ENCODE measurements at regions not wholly inside any gene's neighbourhood (a gene's known extent, or its start where the extent isn't known, plus 50 kb on each side); places are given as distances from the start of the nearest gene placed in this dataset.
A peak's percentile ranks its signal among the peaks of the same experiment; 100 is the strongest.
"Not testable (repeated sequence)": the region's sequence is repeated elsewhere in the genome, so short reads cannot be mapped to it uniquely, and the experiment has no call there.

DNA sequence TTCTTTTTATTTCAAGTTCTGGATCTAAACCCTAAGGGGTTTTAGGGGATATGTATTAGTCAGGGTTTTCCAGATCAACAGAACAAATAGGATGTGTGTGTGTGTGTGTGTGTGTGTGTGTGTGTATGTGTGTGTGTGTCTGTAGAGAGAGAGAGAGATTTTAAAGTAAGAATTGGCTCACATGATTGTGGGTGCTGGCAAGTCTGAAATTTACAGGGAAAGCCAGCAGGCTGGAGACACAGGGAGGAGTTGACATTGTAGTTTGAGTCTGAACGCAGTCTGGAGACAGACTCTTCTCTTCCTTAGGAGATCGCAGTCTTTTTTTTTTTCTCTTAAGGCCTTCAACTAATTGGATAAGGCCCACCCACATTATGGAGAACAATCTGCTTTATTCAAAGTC, 428.8 kb upstream of the TBL1XR1 start:
- DNase-seq (ENCODE audit: low read depth), result no peak

DNA sequence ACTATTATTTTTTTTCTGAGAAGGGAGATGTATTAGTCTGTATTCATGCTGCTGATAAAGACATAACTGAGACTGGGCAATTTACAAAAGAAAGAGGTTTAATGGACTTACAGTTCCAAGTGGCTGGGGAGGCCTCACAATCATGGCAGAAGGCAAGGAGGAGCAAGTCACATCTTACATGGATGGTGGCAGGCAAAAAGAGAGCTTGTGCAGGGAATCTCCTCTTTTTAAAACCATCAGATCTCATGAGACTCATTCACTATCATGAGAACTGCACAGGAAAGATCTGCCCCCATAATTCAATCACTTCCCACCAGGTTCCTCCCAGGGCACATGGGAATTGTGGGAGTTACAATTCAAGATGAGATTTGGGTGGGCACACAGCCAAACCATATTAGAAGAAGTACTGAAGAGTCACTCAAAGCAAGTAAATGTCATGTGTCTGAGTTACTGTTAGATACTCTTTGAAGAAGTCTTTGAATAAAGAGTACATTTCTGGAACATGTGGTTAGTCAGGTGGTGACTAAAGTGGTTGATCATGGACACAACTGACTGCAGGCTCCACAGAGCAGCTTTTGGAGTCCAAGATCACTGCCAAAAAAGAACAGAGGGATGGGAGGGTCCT, 430.9 kb upstream of the TBL1XR1 start:
- not testable (repeated sequence) for DNase-seq (ENCODE audit: low read depth)

DNA sequence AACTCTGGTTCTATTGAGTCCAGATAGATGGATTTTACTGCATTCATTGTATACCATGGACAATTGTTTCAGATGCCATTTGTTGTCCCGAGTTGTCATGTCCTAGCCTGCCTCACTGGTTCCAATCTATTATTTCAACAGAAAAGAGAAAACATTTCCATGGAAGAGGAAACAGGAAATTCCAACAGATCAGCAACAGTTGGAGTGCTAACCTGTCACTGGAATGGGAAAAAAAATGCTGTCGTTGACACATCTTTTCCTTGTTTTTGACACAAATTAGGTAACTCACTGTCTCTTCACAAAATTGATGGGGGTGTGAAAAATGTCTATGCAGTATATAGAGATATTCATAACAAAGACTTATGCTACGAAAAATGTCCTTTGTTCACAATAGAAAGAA, 432.0 kb upstream of the TBL1XR1 start:
- DNase-seq (ENCODE audit: low read depth), result no peak

DNA sequence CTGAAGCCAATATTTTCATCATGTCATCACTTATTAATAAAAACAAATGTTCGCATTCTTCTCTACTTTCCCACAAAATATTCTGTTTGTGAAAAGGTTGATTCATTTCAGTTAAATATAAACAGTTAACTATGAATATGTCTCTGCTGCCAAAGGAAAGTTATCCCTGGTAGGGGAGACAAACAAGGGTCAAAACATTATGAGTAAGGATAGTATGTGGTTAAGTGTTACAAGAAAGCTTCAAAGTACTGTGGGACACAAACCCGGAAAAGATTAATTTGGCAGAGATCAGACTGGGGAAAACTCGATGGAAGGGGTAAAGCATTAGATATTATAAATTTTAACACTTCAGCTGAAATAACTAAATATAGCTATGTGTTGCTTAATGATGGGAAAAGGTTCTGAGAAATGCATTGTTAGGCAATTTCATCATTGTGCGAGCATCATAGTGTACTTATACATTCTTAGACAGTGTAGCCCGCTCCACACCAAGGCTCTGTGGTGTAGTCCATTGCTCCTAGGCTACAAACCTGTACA, 436.5 kb upstream of the TBL1XR1 start:
- DNase-seq (ENCODE audit: low read depth), result peak; percentile 51

DNA sequence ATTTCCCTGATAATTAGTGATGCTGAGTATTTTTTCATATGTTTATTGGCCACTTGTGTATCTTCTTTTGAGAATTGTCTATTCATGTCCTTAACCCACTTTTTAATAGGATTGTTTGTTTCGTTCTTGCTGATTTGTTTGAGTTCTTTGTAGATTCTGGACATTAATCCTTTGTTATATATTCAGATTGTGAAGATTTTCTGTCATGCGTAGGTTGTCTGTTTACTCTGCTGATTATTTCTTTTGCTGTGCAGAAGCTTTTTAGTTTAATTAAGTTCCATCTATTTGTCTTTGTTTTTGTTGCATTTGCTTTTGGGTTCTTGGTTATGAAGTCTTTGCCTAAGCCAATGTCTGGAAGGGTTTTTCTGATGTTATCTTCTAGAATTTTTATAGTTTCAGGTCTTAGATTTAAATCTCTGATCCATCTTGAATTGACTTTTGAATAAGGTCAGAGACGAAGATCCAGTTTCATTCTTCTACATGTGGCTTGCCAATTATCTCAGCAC, 438.4 kb upstream of the TBL1XR1 start:
- not testable (repeated sequence) for DNase-seq (ENCODE audit: low read depth)

DNA sequence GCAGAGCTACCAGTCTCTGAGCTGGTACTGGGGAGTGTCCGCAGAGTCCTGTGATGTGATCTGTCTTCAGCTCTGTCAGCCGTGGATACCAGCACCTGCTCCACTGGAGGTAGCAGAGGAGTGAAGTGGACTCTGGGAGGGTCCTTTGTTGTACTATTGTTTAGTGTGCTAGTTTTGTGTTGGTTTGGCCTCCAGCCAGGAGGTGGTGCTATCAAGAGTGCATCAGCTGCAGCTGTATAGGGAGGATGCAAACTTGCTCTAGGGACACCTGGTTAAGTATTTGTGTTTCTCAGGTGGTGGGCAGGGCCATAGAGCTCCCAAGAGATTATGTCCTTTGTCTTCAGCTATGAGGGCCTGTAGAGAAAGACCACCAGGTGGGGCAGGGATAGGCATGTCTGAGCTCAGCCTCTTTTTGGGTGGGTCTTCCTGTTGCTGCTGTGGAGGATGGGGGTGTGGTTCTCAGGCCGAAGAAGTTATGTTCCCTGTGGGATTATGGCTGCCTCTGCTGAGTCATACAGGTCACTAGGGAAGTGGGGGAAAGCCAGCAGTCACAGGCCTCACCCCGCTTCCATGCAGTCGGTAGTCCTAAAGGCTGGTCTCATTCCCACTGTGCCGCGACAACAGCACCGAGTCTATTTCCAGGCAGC, 443.2 kb upstream of the TBL1XR1 start:
- DNase-seq (ENCODE audit: low read depth), result no peak

DNA sequence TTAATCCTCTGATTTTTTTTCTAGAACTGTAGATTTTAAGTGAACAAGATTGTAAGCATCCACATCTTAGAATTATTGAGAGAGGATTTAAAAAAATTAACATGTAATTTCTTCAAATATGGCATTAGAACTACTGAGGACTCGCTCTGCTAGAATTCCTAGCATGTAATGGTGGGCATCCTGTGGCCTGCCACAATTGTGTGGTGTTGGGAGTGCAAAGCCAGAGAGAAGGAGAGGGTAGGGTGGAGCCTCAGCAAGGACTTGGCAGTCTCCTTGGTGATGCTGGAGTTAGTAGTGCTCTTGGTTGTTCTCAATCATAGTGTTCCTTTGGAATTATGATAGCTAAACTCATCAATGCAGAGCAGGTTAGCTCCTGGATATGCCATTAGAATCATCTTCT, 443.9 kb upstream of the TBL1XR1 start:
- DNase-seq (ENCODE audit: low read depth), result no peak

DNA sequence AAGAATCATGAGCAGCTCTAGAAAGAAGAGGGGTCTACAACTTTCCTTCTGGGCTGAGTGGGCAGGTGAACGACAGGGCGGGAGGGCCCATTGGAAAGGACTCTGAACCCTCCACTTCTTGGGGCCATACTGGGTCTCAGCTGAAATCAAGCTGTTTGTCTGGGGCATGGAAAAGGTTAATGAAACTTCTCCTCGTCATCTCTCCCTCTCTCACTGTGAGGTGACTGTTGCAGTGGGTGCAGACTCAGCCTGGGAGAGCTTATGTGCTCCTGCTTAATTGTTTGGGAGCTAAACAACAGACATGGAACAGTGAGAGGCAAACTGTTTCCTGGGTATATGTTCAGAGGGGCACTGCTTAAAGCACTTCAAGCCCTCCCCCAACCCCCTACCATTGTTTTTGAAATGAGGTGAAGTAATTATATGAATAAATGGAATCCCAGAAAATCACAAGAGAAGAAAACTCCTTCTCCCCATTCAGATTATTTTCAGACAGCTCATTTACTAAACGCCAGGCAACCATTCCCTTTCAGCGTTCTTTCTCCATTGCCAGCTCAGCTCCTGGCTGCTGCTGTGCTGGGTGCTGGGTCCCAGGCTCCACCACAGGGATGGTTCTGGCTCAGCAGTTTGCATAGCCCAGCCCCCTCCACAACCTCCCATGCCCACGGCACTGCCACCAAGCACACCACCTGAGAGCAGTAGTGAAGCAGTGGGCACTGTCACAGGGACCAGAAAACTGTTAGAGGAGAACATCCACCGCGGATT, 444.9 kb upstream of the TBL1XR1 start:
- no peak for DNase-seq (ENCODE audit: low read depth)

DNA sequence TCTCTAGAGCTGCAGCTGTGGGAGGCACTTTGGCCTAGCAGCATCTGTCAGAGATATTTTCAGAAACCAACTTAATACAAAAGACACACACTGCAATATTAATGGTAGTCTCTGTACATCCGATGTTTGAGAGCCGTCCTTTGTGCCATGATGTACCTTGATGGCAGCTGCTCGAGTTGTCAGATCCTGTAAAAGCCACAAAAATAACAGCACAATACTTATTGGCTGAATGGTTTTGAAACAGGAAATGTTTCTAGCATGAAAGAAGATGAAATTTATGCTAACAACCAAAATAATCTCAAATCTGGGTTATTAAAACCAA, 445.5 kb upstream of the TBL1XR1 start:
- DNase-seq (ENCODE audit: low read depth), result no peak

DNA sequence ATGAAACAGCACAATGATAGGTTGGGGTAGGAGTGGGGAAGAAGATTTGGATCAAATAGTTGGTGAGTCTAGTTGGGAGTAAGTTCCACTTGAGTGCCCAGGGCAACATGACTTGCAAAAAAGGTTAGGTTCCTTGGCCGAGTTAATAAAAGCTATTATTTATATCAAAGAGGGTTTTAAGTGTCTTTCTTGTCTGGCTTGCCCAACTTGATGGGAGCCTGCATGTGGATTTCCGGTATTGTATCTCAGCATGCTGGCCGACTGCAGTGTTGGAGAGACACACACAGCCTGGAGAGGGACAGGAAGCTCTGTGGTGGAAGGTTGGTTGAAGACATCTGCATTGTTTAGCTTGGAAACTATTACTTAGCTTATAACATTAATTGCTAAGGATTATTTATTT, 449.5 kb upstream of the TBL1XR1 start:
- no peak for DNase-seq (ENCODE audit: low read depth)

DNA sequence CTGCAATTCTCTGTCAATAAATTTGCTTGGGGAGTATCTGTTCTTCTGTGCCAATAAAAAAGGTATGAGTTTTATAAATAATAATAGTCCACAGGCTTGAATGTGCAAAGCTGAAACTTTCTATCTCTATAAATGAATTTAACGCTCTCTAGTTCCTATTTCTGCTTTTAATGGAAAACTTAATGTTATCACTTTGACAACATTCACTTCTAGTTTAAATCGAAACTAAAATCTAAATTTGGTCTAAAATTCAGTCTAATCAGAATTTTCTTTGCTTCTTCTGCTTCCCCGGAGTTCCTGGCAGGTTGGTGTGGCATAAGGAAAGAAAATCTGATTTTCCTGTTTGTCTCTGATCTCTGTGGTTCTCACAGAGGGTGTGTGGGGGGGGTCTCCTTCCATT, 450.1 kb upstream of the TBL1XR1 start:
- DNase-seq (ENCODE audit: low read depth), result no peak

DNA sequence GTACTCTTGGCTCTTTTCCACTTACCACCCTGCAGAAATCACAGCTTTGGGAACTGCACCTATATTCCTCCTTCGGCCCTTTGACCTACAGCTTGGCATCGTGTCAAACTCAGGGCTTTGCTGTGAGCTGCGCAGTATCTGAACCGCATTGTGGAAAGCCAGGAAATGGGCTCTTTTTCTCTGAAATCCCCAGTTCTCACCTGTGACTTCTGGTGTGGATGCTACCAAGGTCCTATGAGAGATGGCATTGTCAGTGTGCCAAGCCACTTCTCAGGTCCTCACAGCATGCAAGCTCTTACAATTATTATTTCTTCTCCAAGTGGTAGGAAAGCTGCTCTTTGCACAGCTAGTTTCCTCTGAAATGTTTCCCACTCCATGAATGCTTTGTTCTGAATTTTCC, 450.6 kb upstream of the TBL1XR1 start:
- DNase-seq (ENCODE audit: low read depth), result no peak

DNA sequence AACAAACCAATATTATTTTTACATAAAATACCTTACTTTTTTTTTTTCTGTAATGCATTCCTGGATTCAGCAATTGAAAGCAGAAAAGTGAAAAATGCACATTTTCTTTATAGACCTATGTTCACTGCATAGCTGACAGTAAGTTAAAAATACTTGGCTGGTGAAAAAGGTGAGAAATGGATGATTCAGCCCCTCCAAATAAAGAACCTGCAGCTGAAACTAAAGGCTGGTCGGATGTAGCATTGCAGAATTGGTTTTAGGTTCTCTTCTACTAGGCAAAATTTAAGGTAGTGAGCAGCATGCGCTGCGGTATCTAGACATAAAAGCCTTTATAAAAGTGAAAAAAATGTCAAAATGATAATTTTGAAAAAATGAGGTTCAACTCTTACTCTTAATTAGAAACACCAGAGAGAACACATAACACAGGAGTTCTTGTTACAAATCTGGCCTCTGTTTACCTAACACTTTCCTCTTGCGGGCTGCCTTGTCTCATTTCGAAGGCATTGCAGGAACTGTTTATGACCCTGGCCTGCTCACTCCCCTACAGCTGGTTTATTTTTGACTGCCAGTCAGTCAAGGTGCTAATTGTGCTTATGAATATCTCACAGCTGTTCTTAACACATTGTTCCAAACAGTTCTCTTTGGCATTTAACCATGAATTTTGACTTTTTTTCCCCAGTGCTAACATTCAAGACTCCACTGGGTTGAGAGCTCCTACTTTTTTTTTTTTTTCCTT, 455.4 kb upstream of the TBL1XR1 start:
- DNase-seq (ENCODE audit: low read depth), result no peak

DNA sequence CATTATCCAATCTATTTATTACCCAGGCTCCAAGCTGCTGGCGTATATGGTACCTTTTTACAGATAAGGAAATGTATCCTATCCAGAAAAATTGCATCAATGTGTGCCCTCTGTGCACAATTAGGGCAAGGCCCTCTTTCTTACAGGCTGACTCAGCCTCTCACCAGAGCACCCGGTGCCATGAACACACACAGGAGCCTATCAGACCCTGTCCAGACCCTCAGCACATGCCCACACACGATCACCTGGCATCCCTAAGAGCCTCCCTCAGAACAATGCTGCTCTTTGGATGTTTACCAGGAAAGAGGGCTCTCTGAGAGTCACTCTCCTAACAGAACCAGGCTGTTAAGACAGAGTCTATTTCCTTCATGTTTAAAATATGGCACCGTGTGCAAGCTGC, 460.0 kb upstream of the TBL1XR1 start:
- no peak for DNase-seq (ENCODE audit: low read depth)

DNA sequence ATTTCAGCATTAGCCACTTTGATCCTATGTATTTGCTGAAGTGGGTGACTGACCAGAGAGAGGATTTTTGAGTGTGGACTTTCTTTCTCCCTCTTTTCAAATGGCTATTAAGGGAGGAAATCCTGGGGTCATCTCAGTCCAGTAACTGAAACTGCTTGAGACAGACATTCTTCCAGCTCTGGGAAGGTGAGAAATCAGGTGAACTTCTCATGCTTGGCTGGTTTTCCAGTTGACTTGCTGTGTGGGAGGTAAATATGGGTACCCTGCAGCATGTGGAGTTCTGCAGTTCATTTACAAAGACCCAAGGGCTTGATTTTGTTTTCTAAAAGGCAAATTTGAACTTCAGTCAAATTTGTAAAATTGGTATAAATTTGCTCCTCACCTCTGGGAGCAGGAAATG, 461.1 kb upstream of the TBL1XR1 start:
- DNase-seq (ENCODE audit: low read depth), result no peak

DNA sequence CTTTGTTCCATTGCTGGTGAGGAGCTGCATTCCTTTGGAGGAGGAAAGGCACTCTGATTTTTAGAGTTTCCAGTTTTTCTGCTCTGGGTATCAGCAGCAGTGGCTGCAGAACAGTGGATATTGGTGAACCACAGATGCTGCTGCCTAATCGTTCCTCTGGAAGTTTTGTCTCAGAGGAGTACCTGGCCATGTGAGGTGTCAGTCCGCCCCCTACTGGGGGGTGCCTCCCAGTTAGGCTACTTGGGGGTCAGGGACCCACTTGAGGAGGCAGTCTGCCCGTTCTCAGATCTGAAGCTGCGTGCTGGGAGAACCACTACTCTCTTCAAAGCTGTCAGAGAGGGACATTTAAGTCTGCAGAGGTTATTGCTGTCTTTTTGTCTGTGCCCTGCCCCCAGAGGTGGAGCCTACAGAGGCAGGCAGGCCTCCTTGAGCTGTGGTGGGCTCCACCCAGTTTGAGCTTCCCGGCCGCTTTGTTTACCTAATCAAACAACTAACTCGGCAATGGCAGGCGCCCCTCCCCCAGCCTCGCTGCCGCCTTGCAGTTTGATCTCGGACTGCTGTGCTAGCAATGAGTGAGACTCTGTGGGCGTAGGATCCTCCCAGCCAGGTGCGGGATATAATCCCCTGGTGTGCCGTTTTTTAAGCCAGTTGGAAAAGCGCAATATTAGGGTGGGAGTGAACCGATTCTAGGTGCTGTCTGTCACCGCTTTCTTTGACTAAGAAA, 467.3 kb upstream of the TBL1XR1 start:
- not testable (repeated sequence) for DNase-seq (ENCODE audit: low read depth)

DNA sequence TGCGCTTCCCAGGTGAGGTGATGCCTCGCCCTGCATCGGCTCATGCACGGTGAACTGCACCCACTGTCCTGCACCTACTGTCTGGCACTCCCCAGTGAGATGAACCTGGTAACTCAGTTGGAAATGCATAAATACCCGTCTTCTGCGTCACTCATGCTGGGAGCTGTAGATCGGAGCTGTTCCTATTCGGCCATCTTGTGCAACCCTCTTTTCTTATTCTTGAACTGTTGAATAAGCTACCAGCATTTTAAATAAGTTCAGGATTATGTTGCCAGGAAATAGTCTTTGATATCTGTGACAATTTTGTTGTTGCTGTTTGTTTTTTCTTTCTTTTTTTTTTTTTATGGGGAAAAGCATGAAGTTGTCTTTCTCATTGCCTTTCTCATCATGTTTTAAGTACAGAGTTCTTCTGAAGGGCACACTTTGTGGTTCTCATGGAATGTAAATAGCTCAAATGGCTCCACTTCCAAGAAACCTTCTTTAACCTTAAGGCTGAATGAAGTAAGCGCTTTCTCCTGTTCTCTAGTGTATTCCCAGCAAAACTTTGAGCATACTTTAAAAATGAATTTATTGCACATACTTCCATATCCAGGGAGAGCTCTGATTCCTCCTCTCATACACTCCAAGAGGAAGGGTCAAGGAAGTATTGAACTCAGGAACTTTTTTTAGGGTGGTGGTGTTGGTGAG, 468.0 kb upstream of the TBL1XR1 start:
- DNase-seq (ENCODE audit: low read depth), result peak; percentile 34

DNA sequence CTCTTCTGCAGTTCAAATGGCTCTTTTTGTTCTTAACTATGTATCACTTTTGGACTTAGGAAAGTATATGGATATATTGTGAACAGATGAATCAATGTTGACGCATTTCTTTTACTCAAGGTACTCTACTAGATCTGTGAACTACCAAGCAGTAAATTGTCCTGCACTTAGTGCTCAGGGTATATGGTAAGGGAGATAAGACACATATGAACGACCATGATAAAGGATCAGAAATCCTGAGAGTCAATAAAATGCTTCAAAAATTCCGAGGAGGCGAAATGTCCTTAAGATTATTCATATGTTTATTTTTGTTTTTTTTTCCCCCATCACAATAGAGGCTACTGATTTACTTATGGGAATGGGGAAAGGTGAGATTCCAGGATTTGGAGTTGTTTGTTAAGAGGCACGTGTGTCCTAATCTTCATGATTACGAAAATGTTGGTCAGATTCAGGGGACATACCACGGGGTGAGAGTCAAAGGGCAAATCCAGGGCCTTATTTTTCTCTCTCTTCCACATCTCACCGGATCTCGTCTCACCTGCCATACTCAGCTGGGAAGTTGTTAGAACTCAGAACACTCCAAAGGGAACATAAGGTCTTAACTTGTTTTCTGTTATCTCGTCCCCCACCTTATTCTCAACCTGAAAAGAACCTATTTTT, 475.1 kb upstream of the TBL1XR1 start:
- DNase-seq (ENCODE audit: low read depth), result no peak

DNA sequence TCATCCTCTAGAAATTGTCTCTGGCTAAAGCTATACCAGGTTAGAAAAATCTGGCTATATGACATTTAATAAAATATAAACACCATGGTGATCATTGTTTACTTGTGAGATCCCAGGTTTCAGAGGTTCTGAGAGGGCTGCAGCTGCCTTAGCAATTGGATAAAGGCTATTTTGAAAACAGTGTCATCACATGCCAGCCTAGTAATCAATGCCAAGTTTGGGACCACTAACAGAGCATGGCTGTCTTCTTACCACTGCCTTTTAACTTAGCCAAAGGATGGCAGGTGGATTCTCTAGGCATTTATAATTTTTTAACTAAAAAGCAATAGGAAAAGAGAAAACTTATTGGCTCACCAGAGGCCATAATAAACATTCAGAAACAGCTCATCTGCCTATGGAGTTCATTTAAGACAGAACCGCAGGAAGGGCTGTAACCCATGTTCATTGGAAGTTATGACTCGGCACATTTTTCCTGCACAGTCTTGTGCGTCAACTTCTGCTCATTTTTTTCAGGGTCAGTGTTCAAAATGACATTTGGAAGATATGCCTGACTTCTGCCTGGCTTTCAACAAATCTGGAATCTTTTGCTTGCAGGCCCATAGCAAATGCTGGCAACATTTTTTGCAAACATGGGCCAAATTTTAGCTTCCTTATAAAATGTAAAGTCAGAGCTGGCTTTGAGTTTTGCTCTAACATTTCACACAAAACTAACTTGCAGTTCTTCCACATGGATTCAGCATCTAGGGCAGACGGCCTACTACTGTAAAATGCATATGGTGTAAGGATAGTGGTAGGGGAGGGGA, 476.0 kb upstream of the TBL1XR1 start:
- DNase-seq (ENCODE audit: low read depth), result peak; percentile 59

DNA sequence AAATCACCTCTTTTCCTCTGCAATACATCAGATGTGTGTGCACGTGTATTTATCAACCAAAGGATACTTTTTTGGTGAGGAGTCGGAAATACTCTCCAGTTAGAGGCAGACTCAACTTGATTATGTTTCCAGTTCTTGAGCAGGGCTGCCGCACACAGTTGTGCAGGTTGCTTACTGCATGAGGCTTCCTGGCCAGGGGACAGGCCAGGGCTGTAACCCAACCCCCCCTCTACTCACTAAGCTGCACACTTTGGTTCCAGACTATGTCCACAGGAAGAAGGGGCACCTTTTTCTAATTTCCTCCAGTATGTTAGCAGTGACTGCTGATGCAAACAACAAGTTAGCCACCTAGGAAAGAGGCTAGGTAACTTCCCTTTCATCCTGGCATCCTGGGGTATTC, 476.9 kb upstream of the TBL1XR1 start:
- no peak for DNase-seq (ENCODE audit: low read depth)

Measured in GM04503 (cell line).